CD1c-positive myeloid dendritic cell (primary cell): ENCODE measurements at regions not wholly inside any gene's neighbourhood (a gene's known extent, or its start where the extent isn't known, plus 50 kb on each side); places are given as distances from the start of the nearest gene placed in this dataset.
"Not testable (repeated sequence)": the region's sequence is repeated elsewhere in the genome, so short reads cannot be mapped to it uniquely, and the experiment has no call there.

Experiments used
- DNase-seq: peaks from one replicate; pipeline ENCODE4 v3.0.0-alpha.2; 2016; ENCODE audit errors: extremely low spot score

- DNase-seq, result no peak
Observed at GRCh38 chr10:32217216-32217615, 129.7 kb downstream of the EPC1 start.

- DNase-seq, result not testable (repeated sequence)
Observed at GRCh38 chr10:32213838-32214237, 133.1 kb downstream of the EPC1 start.

- DNase-seq, result no peak
Observed at GRCh38 chr10:32211046-32211363, 136.0 kb downstream of the EPC1 start.

- peak; percentile 45 for DNase-seq
Observed at GRCh38 chr10:32210306-32211045, 136.5 kb downstream of the EPC1 start.

- DNase-seq, result not testable (repeated sequence)
Observed at GRCh38 chr10:32208005-32208404, 139.0 kb downstream of the EPC1 start.

- DNase-seq, result peak; percentile 65
Observed at GRCh38 chr10:32207544-32207943, 139.4 kb downstream of the EPC1 start.

- no peak for DNase-seq
Observed at GRCh38 chr10:32205670-32206069, 141.3 kb downstream of the EPC1 start.

GRCh38 chr10:32204606-32205005 lies 142.4 kb downstream of the EPC1 start:
- no peak for DNase-seq

GRCh38 chr10:32199714-32200394 lies 143.6 kb upstream of the KIF5B start:
- DNase-seq, result peak; percentile 86

- DNase-seq, result no peak
Observed at GRCh38 chr10:32197423-32197822, 141.2 kb upstream of the KIF5B start.

- peak; percentile 75 for DNase-seq
Observed at GRCh38 chr10:32190890-32191491, 134.8 kb upstream of the KIF5B start.

- peak; percentile 16 for DNase-seq
Observed at GRCh38 chr10:32189400-32190084, 133.3 kb upstream of the KIF5B start.

- DNase-seq, result not testable (repeated sequence)
Observed at GRCh38 chr10:32188601-32189000, 132.4 kb upstream of the KIF5B start.

- no peak for DNase-seq
Observed at GRCh38 chr10:32187686-32188085, 131.5 kb upstream of the KIF5B start.

GRCh38 chr10:32183652-32184051 lies 127.4 kb upstream of the KIF5B start:
- DNase-seq, result not testable (repeated sequence)

- no peak for DNase-seq
Observed at GRCh38 chr10:32182476-32182875, 126.3 kb upstream of the KIF5B start.

GRCh38 chr10:32180390-32181280 lies 124.4 kb upstream of the KIF5B start:
- no peak for DNase-seq

GRCh38 chr10:32179836-32180235 lies 123.6 kb upstream of the KIF5B start:
- no peak for DNase-seq

- DNase-seq, result not testable (repeated sequence)
Observed at GRCh38 chr10:32177594-32177993, 121.4 kb upstream of the KIF5B start.

- DNase-seq, result no peak
Observed at GRCh38 chr10:32175629-32176028, 119.4 kb upstream of the KIF5B start.

- DNase-seq, result no peak
Observed at GRCh38 chr10:32174349-32174893, 118.2 kb upstream of the KIF5B start.
